ENCODE measurements at regions not wholly inside any gene's neighbourhood (a gene's known extent, or its start where the extent isn't known, plus 50 kb on each side); places are given as distances from the start of the nearest gene placed in this dataset.
"Not testable (repeated sequence)": the region's sequence is repeated elsewhere in the genome, so short reads cannot be mapped to it uniquely, and the experiment has no call there.

GRCh38 chr15:30760633-30761032 lies 134.7 kb downstream of the ARHGAP11B start:
- DNase-seq (ENCODE audit: low read depth): not testable (repeated sequence)

- not testable (repeated sequence) for DNase-seq (ENCODE audit: low read depth)
These were observed 135.4 kb downstream of the ARHGAP11B start for GRCh38 chr15:30761365-30761764.

GRCh38 chr15:30769390-30770124 lies 134.2 kb upstream of the FAN1 start:
- not testable (repeated sequence) for DNase-seq (ENCODE audit: low read depth)

- DNase-seq (ENCODE audit: low read depth): no peak
These were observed 133.0 kb upstream of the FAN1 start for GRCh38 chr15:30770759-30771158.

GRCh38 chr15:30783019-30783418 lies 120.7 kb upstream of the FAN1 start:
- no peak for DNase-seq (ENCODE audit: low read depth)

- no peak for DNase-seq (ENCODE audit: low read depth)
These were observed 115.1 kb upstream of the FAN1 start for GRCh38 chr15:30788595-30788994.

- DNase-seq (ENCODE audit: low read depth): peak; percentile 16
These were observed 112.2 kb upstream of the FAN1 start for GRCh38 chr15:30791239-30792175.

GRCh38 chr15:30792843-30793242 lies 110.9 kb upstream of the FAN1 start:
- DNase-seq (ENCODE audit: low read depth): not testable (repeated sequence)

GRCh38 chr15:30794388-30794787 lies 109.3 kb upstream of the FAN1 start:
- no peak for DNase-seq (ENCODE audit: low read depth)

GRCh38 chr15:30799565-30799964 lies 104.2 kb upstream of the FAN1 start:
- not testable (repeated sequence) for DNase-seq (ENCODE audit: low read depth)

GRCh38 chr15:30801140-30801895 lies 102.4 kb upstream of the FAN1 start:
- not testable (repeated sequence) for DNase-seq (ENCODE audit: low read depth)

- not testable (repeated sequence) for DNase-seq (ENCODE audit: low read depth)
These were observed 101.7 kb upstream of the FAN1 start for GRCh38 chr15:30802001-30802400.

GRCh38 chr15:30803703-30804102 lies 100.0 kb upstream of the FAN1 start:
- DNase-seq (ENCODE audit: low read depth): not testable (repeated sequence)

- no peak for DNase-seq (ENCODE audit: low read depth)
These were observed 87.3 kb upstream of the FAN1 start for GRCh38 chr15:30816430-30816829.

- DNase-seq (ENCODE audit: low read depth): not testable (repeated sequence)
These were observed 80.5 kb upstream of the FAN1 start for GRCh38 chr15:30823068-30823813.

GRCh38 chr15:30824518-30825195 lies 79.1 kb upstream of the FAN1 start:
- no peak for DNase-seq (ENCODE audit: low read depth)

- DNase-seq (ENCODE audit: low read depth): no peak
These were observed 76.0 kb upstream of the FAN1 start for GRCh38 chr15:30827625-30828303.

- peak; percentile 50 for DNase-seq (ENCODE audit: low read depth)
These were observed 75.4 kb upstream of the FAN1 start for GRCh38 chr15:30828304-30828639.

GRCh38 chr15:30830961-30831360 lies 72.8 kb upstream of the FAN1 start:
- no peak for DNase-seq (ENCODE audit: low read depth)

- DNase-seq (ENCODE audit: low read depth): not testable (repeated sequence)
These were observed 70.3 kb upstream of the FAN1 start for GRCh38 chr15:30833379-30833778.

Measured in M059J (cell line).